ENCODE measurements at regions not wholly inside any gene's neighbourhood (a gene's known extent, or its start where the extent isn't known, plus 50 kb on each side); places are given as distances from the start of the nearest gene placed in this dataset.
"Not testable (repeated sequence)": the region's sequence is repeated elsewhere in the genome, so short reads cannot be mapped to it uniquely, and the experiment has no call there.

- no peak overlapping the region for H3K4me3 ChIP-seq (ENCODE audit: low read depth, low read length)
- no peak for TF ChIP-seq CTCF (conservative IDR thresholded peaks at IDR 0.05; ENCODE audit: low read depth, low read length)
- peak; percentile 23 for DNase-seq (ENCODE audit: low read depth)
Measured at GRCh38 chrX:144006811-144007210, 122.9 kb downstream of the UBE2NL start.

GRCh38 chrX:144040793-144041192 lies 156.9 kb downstream of the UBE2NL start:
- DNase-seq (ENCODE audit: low read depth): no peak

GRCh38 chrX:144042271-144042670 lies 158.4 kb downstream of the UBE2NL start:
- no peak for DNase-seq (ENCODE audit: low read depth)
- TF ChIP-seq CTCF (conservative IDR thresholded peaks at IDR 0.05; ENCODE audit: low read depth, low read length): no peak
- H3K4me3 ChIP-seq (ENCODE audit: low read depth, low read length): no peak overlapping the region

More at GRCh38 chrX:144040793-144041192, 156.9 kb downstream of the UBE2NL start:
- H3K4me3 ChIP-seq (ENCODE audit: low read depth, low read length): no peak overlapping the region
- TF ChIP-seq CTCF (conservative IDR thresholded peaks at IDR 0.05; ENCODE audit: low read depth, low read length): no peak

GRCh38 chrX:144075432-144075831 lies 191.6 kb downstream of the UBE2NL start:
- no peak for TF ChIP-seq CTCF (conservative IDR thresholded peaks at IDR 0.05; ENCODE audit: low read depth, low read length)
- no peak for DNase-seq (ENCODE audit: low read depth)
- H3K4me3 ChIP-seq (ENCODE audit: low read depth, low read length): no peak overlapping the region

GRCh38 chrX:144082237-144082636 lies 198.4 kb downstream of the UBE2NL start:
- not testable (repeated sequence) for DNase-seq (ENCODE audit: low read depth); H3K4me3 ChIP-seq (ENCODE audit: low read depth, low read length)

GRCh38 chrX:144089674-144090073 lies 205.8 kb downstream of the UBE2NL start:
- H3K4me3 ChIP-seq (ENCODE audit: low read depth, low read length); DNase-seq (ENCODE audit: low read depth): not testable (repeated sequence)

- not testable (repeated sequence) for H3K4me3 ChIP-seq (ENCODE audit: low read depth, low read length); DNase-seq (ENCODE audit: low read depth)
Measured at GRCh38 chrX:144092116-144092515, 208.2 kb downstream of the UBE2NL start.

- not testable (repeated sequence) for H3K4me3 ChIP-seq (ENCODE audit: low read depth, low read length); DNase-seq (ENCODE audit: low read depth)
Measured at GRCh38 chrX:144119490-144119889, 235.6 kb downstream of the UBE2NL start.

- not testable (repeated sequence) for DNase-seq (ENCODE audit: low read depth); H3K4me3 ChIP-seq (ENCODE audit: low read depth, low read length)
Measured at GRCh38 chrX:144121566-144121965, 237.7 kb downstream of the UBE2NL start.

- H3K4me3 ChIP-seq (ENCODE audit: low read depth, low read length); DNase-seq (ENCODE audit: low read depth): not testable (repeated sequence)
Measured at GRCh38 chrX:144127570-144128169, 243.8 kb downstream of the UBE2NL start.

GRCh38 chrX:144129511-144129910 lies 245.6 kb downstream of the UBE2NL start:
- not testable (repeated sequence) for DNase-seq (ENCODE audit: low read depth); H3K4me3 ChIP-seq (ENCODE audit: low read depth, low read length)

GRCh38 chrX:144130507-144130906 lies 246.6 kb downstream of the UBE2NL start:
- not testable (repeated sequence) for DNase-seq (ENCODE audit: low read depth)

GRCh38 chrX:144131080-144131479 lies 247.2 kb downstream of the UBE2NL start:
- not testable (repeated sequence) for DNase-seq (ENCODE audit: low read depth); H3K4me3 ChIP-seq (ENCODE audit: low read depth, low read length)

More at GRCh38 chrX:144130507-144130906, 246.6 kb downstream of the UBE2NL start:
- H3K4me3 ChIP-seq (ENCODE audit: low read depth, low read length): not testable (repeated sequence)

GRCh38 chrX:144134448-144135119 lies 250.7 kb downstream of the UBE2NL start:
- H3K4me3 ChIP-seq (ENCODE audit: low read depth, low read length): not testable (repeated sequence)
- DNase-seq (ENCODE audit: low read depth): peak; percentile 0

- H3K4me3 ChIP-seq (ENCODE audit: low read depth, low read length); DNase-seq (ENCODE audit: low read depth): not testable (repeated sequence)
Measured at GRCh38 chrX:144154474-144154873, 270.6 kb downstream of the UBE2NL start.

Data from choroid plexus epithelial cell (primary cell).